ENCODE measurements at regions not wholly inside any gene's neighbourhood (a gene's known extent, or its start where the extent isn't known, plus 50 kb on each side); places are given as distances from the start of the nearest gene placed in this dataset.

GRCh38 chrX:39211501-39211900, 410.2 kb downstream of the MID1IP1 start:
- TF ChIP-seq YY1 (IDR thresholded peaks at IDR 0.05; ENCODE audit: insufficient read depth, insufficient read length): no peak
- TF ChIP-seq ZNF274 (IDR thresholded peaks at IDR 0.05; ENCODE audit: low read depth, low read length): no peak
- TF ChIP-seq SUZ12 (IDR thresholded peaks at IDR 0.05; ENCODE audit: extremely low read depth, insufficient read depth, insufficient read length): no peak
- H3K4me1 ChIP-seq (ENCODE audit: insufficient read depth, insufficient read length): no peaks in the 10 kb centered on the region
- DNase-seq (ENCODE audit: low read depth, low spot score): no peak
- H3K9me3 ChIP-seq (ENCODE audit: insufficient read depth, low read length): no peaks in the 10 kb centered on the region
- H3K4me3 ChIP-seq (ENCODE audit: insufficient read length, low read depth): no peak overlapping the region
- H3K36me3 ChIP-seq (ENCODE audit: insufficient read depth, insufficient read length, low read length): no peaks in the 10 kb centered on the region
- no peaks in the 10 kb centered on the region for H3K27me3 ChIP-seq (ENCODE audit: insufficient read depth, insufficient read length)
- H3K9ac ChIP-seq (ENCODE audit: insufficient read length, low read depth): no peak overlapping the region

DNA sequence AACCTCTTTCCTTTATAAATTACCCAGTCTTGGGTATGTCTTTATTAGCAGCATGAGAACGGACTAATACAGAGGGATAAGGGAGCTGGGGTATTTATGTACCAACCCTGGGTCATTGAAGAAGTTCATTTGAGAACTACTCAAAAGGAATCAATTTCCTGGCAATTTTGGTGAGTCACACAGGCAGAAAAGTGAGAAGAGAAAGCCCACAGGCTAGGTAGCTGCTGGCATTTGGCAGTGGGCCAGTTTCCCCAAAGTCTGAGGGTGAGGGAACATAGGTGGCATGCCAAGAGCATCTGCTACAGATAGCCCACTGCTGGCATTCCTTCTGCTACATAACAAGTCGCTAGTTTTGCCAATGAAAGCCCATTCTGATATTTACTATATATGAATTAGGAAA, 411.2 kb downstream of the MID1IP1 start:
- Histone ChIP-seq H3K36me3 (ENCODE audit: insufficient read depth, insufficient read length, low read length) (no peaks in the 10 kb centered on the region), H3K4me3 (ENCODE audit: insufficient read length, low read depth) (no peak overlapping the region), H3K9ac (ENCODE audit: insufficient read length, low read depth) (no peak overlapping the region), H3K4me1 (ENCODE audit: insufficient read depth, insufficient read length) (no peaks in the 10 kb centered on the region), H3K9me3 (ENCODE audit: insufficient read depth, low read length) (no peaks in the 10 kb centered on the region), H3K27me3 (ENCODE audit: insufficient read depth, insufficient read length) (no peaks in the 10 kb centered on the region)
- no peak for DNase-seq (ENCODE audit: low read depth, low spot score)
- TF ChIP-seq ZNF274 (IDR thresholded peaks at IDR 0.05; ENCODE audit: low read depth, low read length) (no peak), SUZ12 (IDR thresholded peaks at IDR 0.05; ENCODE audit: extremely low read depth, insufficient read depth, insufficient read length) (no peak), YY1 (IDR thresholded peaks at IDR 0.05; ENCODE audit: insufficient read depth, insufficient read length) (no peak)

DNA sequence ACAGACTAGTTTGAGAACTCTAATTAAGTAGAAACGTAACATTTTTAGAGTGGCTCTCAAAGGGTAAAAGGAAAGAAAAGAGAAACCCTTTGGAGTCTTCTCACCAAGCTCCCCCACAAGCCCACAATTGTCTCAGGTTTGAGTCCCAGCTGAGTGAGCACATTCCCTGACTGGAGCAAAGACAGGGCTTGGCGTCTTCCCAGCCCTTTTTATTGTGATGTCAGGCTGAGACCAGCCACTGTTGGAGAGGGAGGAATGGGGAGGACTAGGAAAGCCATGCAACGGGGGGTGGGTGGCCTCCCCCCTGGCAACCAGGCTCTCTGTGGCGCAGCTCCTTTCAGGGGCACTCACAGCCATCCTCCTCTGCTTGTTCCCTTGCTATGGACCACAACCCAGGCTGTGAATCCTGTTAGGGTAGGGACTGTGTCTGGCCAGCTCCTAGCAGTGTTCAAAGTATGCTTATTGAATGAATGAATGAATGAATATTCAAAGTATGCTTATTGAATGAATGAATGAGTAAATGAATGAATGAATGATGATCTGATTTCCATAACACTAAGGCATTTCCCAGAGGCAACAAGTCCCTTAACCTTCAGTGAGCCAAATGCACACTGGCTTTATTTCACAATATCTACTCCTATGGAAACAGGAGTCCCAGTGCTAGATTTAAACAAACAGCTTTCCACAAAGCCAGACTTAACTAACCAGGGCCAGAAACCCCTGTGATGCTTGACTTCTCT, 413.3 kb downstream of the MID1IP1 start:
- TF ChIP-seq ZNF274 (IDR thresholded peaks at IDR 0.05; ENCODE audit: low read depth, low read length): no peak
- no peak for TF ChIP-seq YY1 (IDR thresholded peaks at IDR 0.05; ENCODE audit: insufficient read depth, insufficient read length)
- no peak for TF ChIP-seq SUZ12 (IDR thresholded peaks at IDR 0.05; ENCODE audit: extremely low read depth, insufficient read depth, insufficient read length)
- Histone ChIP-seq H3K9ac (ENCODE audit: insufficient read length, low read depth) (no peak overlapping the region), H3K4me3 (ENCODE audit: insufficient read length, low read depth) (no peak overlapping the region), H3K9me3 (ENCODE audit: insufficient read depth, low read length) (no peaks in the 10 kb centered on the region), H3K27me3 (ENCODE audit: insufficient read depth, insufficient read length) (no peaks in the 10 kb centered on the region), H3K4me1 (ENCODE audit: insufficient read depth, insufficient read length) (peaks cover 2% of the 10 kb centered on the region), H3K36me3 (ENCODE audit: insufficient read depth, insufficient read length, low read length) (no peaks in the 10 kb centered on the region)
- no peak for DNase-seq (ENCODE audit: low read depth, low spot score)

DNA sequence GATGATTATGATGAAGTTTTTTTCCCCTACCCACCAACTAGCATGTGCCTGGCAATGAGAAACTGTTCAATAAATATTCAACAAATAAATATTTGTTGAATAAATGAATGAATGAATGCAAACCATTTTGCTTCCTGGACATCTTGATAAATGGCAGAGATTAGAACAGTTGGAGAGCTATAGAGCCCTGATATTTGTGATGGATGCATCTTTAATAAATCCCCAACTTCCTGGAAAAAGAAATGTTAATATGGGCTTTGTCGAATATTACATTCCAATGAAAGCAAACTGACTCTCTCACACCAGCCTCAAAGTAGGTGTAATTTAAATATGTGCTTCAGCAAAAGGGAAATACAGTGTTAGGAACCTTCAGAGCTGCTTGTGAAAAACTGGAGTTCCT, 419.7 kb downstream of the MID1IP1 start:
- Histone ChIP-seq H3K9me3 (ENCODE audit: insufficient read depth, low read length) (no peaks in the 10 kb centered on the region), H3K27me3 (ENCODE audit: insufficient read depth, insufficient read length) (no peaks in the 10 kb centered on the region), H3K9ac (ENCODE audit: insufficient read length, low read depth) (no peak overlapping the region), H3K4me3 (ENCODE audit: insufficient read length, low read depth) (no peak overlapping the region), H3K36me3 (ENCODE audit: insufficient read depth, insufficient read length, low read length) (no peaks in the 10 kb centered on the region), H3K4me1 (ENCODE audit: insufficient read depth, insufficient read length) (peaks cover 2% of the 10 kb centered on the region)
- no peak for DNase-seq (ENCODE audit: low read depth, low spot score)
- TF ChIP-seq ZNF274 (IDR thresholded peaks at IDR 0.05; ENCODE audit: low read depth, low read length) (no peak), YY1 (IDR thresholded peaks at IDR 0.05; ENCODE audit: insufficient read depth, insufficient read length) (no peak), SUZ12 (IDR thresholded peaks at IDR 0.05; ENCODE audit: extremely low read depth, insufficient read depth, insufficient read length) (no peak)

DNA sequence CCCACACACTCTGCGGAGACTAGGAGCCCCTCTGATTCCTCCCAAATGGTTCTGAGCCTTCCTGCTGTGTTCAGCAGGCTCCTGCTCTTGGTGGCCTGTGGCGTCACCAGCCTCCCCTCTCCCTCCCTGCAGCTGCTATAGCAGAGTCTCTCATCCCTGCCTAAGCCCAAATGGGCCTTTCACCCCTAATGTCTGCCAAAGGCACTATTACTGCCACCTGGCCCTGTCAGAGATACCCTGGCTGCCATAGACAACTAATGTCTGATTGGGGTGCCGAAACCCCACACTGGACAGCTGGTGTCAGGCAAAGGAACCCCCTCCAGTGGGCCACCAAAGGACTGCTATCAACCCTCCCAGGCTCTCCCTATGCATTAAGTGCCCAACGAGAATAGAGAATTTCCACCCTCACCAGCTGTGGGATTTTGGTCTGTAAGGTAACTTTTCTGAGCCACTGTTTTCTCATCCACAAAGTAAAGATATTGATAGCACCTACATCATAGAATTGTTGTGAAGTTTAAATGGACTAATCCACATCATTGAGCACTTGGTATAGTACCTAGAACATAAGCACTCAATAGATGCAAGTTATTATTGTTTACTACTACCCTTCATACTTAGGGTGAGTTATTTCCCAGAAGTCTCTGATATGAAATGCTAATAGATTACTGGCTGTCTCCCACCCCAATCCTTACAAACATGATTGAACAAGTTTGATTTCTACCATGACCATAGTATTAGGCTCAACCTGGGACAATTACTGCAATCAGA, 421.3 kb downstream of the MID1IP1 start:
- Histone ChIP-seq H3K4me3 (ENCODE audit: insufficient read length, low read depth) (no peak overlapping the region), H3K27me3 (ENCODE audit: insufficient read depth, insufficient read length) (no peaks in the 10 kb centered on the region), H3K36me3 (ENCODE audit: insufficient read depth, insufficient read length, low read length) (no peaks in the 10 kb centered on the region), H3K4me1 (ENCODE audit: insufficient read depth, insufficient read length) (peaks cover 2% of the 10 kb centered on the region), H3K9ac (ENCODE audit: insufficient read length, low read depth) (no peak overlapping the region), H3K9me3 (ENCODE audit: insufficient read depth, low read length) (no peaks in the 10 kb centered on the region)
- TF ChIP-seq SUZ12 (IDR thresholded peaks at IDR 0.05; ENCODE audit: extremely low read depth, insufficient read depth, insufficient read length): no peak
- TF ChIP-seq ZNF274 (IDR thresholded peaks at IDR 0.05; ENCODE audit: low read depth, low read length): no peak
- no peak for TF ChIP-seq YY1 (IDR thresholded peaks at IDR 0.05; ENCODE audit: insufficient read depth, insufficient read length)
- no peak for DNase-seq (ENCODE audit: low read depth, low spot score)

GRCh38 chrX:39226251-39226650, 425.0 kb downstream of the MID1IP1 start:
- no peak for DNase-seq (ENCODE audit: low read depth, low spot score)
- H3K9ac ChIP-seq (ENCODE audit: insufficient read length, low read depth): no peak overlapping the region
- H3K36me3 ChIP-seq (ENCODE audit: insufficient read depth, insufficient read length, low read length): no peaks in the 10 kb centered on the region
- no peaks in the 10 kb centered on the region for H3K9me3 ChIP-seq (ENCODE audit: insufficient read depth, low read length)
- H3K4me3 ChIP-seq (ENCODE audit: insufficient read length, low read depth): no peak overlapping the region
- TF ChIP-seq SUZ12 (IDR thresholded peaks at IDR 0.05; ENCODE audit: extremely low read depth, insufficient read depth, insufficient read length) (no peak), ZNF274 (IDR thresholded peaks at IDR 0.05; ENCODE audit: low read depth, low read length) (no peak), YY1 (IDR thresholded peaks at IDR 0.05; ENCODE audit: insufficient read depth, insufficient read length) (no peak)
- no peaks in the 10 kb centered on the region for H3K4me1 ChIP-seq (ENCODE audit: insufficient read depth, insufficient read length)
- no peaks in the 10 kb centered on the region for H3K27me3 ChIP-seq (ENCODE audit: insufficient read depth, insufficient read length)

DNA sequence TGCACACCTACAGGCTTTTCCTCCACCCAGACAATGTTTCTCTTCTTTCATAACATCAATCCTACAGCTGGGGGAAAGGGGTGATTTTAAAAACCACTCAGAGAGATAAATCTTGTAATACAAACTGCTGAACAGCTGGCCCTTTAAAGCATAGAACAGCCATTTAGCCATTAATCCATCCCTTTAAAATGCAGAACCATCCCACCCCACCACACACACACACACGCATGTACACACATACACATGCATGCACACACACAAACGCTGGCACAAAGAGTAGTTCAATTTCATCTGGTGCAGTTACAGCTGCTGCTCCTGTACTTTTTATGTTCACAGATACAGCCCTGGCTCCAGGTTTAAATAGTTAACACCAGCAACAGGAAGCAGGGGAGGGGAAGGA, 426.1 kb downstream of the MID1IP1 start:
- no peak for DNase-seq (ENCODE audit: low read depth, low spot score)
- Histone ChIP-seq H3K36me3 (ENCODE audit: insufficient read depth, insufficient read length, low read length) (no peaks in the 10 kb centered on the region), H3K4me1 (ENCODE audit: insufficient read depth, insufficient read length) (no peaks in the 10 kb centered on the region), H3K9ac (ENCODE audit: insufficient read length, low read depth) (no peak overlapping the region), H3K4me3 (ENCODE audit: insufficient read length, low read depth) (no peak overlapping the region), H3K27me3 (ENCODE audit: insufficient read depth, insufficient read length) (no peaks in the 10 kb centered on the region), H3K9me3 (ENCODE audit: insufficient read depth, low read length) (no peaks in the 10 kb centered on the region)
- TF ChIP-seq ZNF274 (IDR thresholded peaks at IDR 0.05; ENCODE audit: low read depth, low read length) (no peak), YY1 (IDR thresholded peaks at IDR 0.05; ENCODE audit: insufficient read depth, insufficient read length) (no peak), SUZ12 (IDR thresholded peaks at IDR 0.05; ENCODE audit: extremely low read depth, insufficient read depth, insufficient read length) (no peak)

Measured in NT2/D1 (cell line).